LNCaP clone FGC (cell line): ENCODE measurements at regions not wholly inside any gene's neighbourhood (a gene's known extent, or its start where the extent isn't known, plus 50 kb on each side); places are given as distances from the start of the nearest gene placed in this dataset.
"Not testable (repeated sequence)": the region's sequence is repeated elsewhere in the genome, so short reads cannot be mapped to it uniquely, and the experiment has no call there.

Experiments
- DNase-seq: peaks from one replicate; pipeline ENCODE4 v3.0.0-alpha.2; 2011; ENCODE audit warnings: low read depth
- H3K4me3 ChIP-seq: 2 replicates; pipeline ENCODE4 v1.5.1; 2011; ENCODE audit warnings: mild to moderate bottlenecking, low read depth, low read length, control low read depth
- TF ChIP-seq, protein P1 (sequence below): IDR thresholded peaks from 2 replicates; pipeline ENCODE4 v1.5.1; 2012; ENCODE audit warnings: mild to moderate bottlenecking; ENCODE audit not compliant: control insufficient read depth, insufficient read depth; ENCODE audit errors: extremely low read depth

DNA sequence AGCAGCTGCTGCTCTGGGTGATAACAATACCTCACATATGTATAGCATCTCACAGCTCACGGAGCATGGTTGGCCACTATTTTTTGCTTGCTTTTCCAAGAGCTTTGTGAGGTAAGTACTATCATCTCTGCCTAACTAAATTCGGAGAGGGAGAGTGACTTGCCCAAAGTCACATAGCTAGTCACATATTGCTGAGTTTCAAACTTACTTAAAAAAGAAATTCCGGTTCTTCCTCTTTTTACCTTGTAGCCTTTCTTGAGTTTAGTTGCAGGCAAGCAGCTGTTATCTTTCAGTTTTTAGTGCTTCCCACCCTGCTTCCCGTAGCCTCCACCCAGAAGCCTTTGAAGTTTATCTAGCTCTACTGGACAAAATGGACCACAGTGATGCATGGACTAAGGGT is 309.2 kb downstream of the PDCD6IP start:
- no peak overlapping the region for H3K4me3 ChIP-seq
- TF ChIP-seq, protein P1, sequence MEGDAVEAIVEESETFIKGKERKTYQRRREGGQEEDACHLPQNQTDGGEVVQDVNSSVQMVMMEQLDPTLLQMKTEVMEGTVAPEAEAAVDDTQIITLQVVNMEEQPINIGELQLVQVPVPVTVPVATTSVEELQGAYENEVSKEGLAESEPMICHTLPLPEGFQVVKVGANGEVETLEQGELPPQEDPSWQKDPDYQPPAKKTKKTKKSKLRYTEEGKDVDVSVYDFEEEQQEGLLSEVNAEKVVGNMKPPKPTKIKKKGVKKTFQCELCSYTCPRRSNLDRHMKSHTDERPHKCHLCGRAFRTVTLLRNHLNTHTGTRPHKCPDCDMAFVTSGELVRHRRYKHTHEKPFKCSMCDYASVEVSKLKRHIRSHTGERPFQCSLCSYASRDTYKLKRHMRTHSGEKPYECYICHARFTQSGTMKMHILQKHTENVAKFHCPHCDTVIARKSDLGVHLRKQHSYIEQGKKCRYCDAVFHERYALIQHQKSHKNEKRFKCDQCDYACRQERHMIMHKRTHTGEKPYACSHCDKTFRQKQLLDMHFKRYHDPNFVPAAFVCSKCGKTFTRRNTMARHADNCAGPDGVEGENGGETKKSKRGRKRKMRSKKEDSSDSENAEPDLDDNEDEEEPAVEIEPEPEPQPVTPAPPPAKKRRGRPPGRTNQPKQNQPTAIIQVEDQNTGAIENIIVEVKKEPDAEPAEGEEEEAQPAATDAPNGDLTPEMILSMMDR, result no peak
- no peak for DNase-seq

DNA sequence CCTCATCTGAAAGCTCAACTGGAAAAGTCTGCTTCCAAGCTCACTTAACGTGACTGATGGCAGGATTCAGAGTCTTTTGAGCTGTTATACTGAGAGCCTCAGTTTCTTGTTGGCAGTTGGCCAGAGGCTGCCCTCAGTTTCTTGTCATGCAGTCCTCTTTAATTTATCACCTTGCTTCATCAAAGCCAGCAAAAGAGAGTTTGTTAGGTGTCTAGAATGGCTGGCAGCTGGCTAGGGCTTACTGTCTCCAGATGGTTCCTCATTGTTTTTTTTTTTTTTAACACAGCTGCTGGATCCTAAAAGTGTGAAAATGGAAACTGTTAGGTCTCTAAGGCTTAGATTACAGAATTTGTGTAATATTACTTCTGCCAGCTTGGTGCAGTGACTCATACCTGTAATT is 310.6 kb downstream of the PDCD6IP start:
- no peak overlapping the region for H3K4me3 ChIP-seq
- TF ChIP-seq, protein P1, result no peak
- DNase-seq, result no peak

- H3K4me3 ChIP-seq, result no peak overlapping the region
- TF ChIP-seq, protein P1, result no peak
- DNase-seq, result no peak
These were observed 311.4 kb downstream of the PDCD6IP start for GRCh38 chr3:34109846-34110245.

DNA sequence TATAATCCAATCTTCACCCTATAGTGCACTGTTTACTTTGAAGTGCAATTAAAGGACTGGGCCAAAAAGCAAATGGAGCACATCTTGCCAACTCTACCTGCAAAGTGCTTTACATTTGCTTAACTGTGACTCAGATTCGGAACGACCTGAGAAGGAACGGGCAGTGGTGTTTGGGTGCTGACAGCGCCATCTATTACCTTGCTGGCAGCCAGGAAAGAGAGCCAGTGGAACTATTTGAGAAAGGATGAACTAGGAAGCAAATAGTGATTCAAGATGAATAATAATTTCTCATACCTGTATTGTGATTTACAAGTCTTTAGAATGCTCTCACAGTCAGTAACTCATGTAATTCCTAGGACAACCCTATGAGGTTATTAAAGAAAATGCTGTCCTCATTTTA is 312.9 kb downstream of the PDCD6IP start:
- TF ChIP-seq, protein P1, result peak; percentile 46
- no peak overlapping the region for H3K4me3 ChIP-seq
- peak; percentile 26 for DNase-seq

DNA sequence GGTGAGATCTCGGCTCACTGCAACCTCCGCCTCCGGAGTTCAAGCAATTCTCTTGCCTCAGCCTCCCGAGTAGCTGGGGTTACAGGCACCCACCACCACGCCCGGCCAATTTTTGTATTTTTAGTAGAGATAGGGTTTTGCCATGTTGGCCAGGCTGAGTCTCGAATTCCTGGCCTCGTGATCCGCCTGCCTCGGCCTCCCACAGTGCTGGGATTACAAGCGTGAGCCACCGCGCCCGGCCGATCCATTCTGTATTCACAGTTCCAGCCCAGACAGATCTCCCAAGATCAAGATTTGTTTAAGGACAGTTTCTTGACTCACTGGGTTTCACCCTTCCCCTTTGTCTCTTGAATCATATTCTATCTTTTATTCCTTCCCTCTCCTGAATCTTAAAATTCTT is 313.8 kb downstream of the PDCD6IP start:
- H3K4me3 ChIP-seq, DNase-seq: not testable (repeated sequence)

DNA sequence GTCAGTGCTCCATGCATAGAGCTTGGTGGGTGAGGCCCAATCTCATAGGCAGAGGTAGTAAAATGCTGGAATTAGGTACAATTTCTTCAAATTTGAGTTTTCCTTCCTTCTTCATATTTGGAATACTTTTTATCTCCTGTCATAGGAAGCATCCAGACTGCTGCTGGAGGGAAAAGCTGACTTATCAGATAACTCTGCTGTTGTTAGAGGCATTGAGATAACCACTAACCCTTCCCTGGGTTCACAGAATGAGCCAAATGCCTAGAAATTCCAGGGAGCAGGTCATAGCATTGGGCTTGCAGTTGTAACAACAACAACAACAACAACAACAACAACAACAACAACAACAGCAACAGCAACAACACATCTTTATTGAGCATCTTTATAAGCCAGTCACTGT is 332.7 kb downstream of the PDCD6IP start:
- no peak overlapping the region for H3K4me3 ChIP-seq
- no peak for DNase-seq
- TF ChIP-seq, protein P1, result no peak

GRCh38 chr3:34132069-34132692 is 333.8 kb downstream of the PDCD6IP start:
- no peak for DNase-seq
- TF ChIP-seq, protein P1, result no peak
- no peak overlapping the region for H3K4me3 ChIP-seq
